MCF 10A (cell line): ENCODE measurements at regions not wholly inside any gene's neighbourhood (a gene's known extent, or its start where the extent isn't known, plus 50 kb on each side); places are given as distances from the start of the nearest gene placed in this dataset.

ENCODE experiments used
- BruUV-seq: library from RNA; stranded (reverse); fragments of 400-500 nt; replicated peaks from 2 replicates; lab custom pipeline; 2021; lab: Mats Ljungman, UMichigan
- CTCF ChIA-PET: fragments of 300-600 bp; sonication (Branson Sonifier 250); formaldehyde crosslinking; extraction: SDS; loops from one replicate; lab custom pipeline; 2021; ENCODE audit warnings: antibody characterized with exemption, inconsistent platforms; lab: Yijun Ruan, JAX
- POLR2A ChIA-PET: fragments of 300-600, 350-650 bp; sonication (Branson Sonifier 250); formaldehyde crosslinking; extraction: SDS; loops from one replicate; lab custom pipeline; 2020; ENCODE audit warnings: antibody characterized with exemption, inconsistent platforms; lab: Yijun Ruan, JAX
- DNase-seq: peaks from one replicate; pipeline ENCODE4 v3.0.0-alpha.2; 2018; ENCODE audit not compliant: unreplicated experiment
- H3K27ac Mint-ChIP-seq: one replicate; pipeline ENCODE4 v1.8.0; 2022; ENCODE audit warnings: mild to moderate bottlenecking, low read depth, mixed read lengths; ENCODE audit not compliant: unreplicated experiment
- H3K27me3 Mint-ChIP-seq: one replicate; pipeline ENCODE4 v1.8.0; 2022; ENCODE audit warnings: mixed read lengths; ENCODE audit not compliant: insufficient read depth, unreplicated experiment
- H3K36me3 Mint-ChIP-seq: one replicate; pipeline ENCODE4 v1.8.0; 2022; ENCODE audit warnings: mild to moderate bottlenecking, moderate library complexity, mixed read lengths; ENCODE audit not compliant: insufficient read depth, unreplicated experiment
- H3K4me1 Mint-ChIP-seq: one replicate; pipeline ENCODE4 v1.8.0; 2022; ENCODE audit warnings: mixed read lengths; ENCODE audit not compliant: insufficient read depth, unreplicated experiment
- H3K4me3 Mint-ChIP-seq: one replicate; pipeline ENCODE4 v1.8.0; 2022; ENCODE audit warnings: mild to moderate bottlenecking, moderate library complexity, mixed read lengths; ENCODE audit not compliant: unreplicated experiment
- H3K9me3 Mint-ChIP-seq: one replicate; pipeline ENCODE4 v1.8.0; 2022; ENCODE audit warnings: mixed read lengths; ENCODE audit not compliant: unreplicated experiment
- intact Hi-C: fragments of 100-400 bp; cut with micrococcal nuclease; formaldehyde crosslinking; loops from 2 replicates; pipeline ENCODE4 v1.14.1; 2022
- TF ChIP-seq, protein P1 (sequence below): fragments of 200-600 bp; IDR thresholded peaks from one replicate; pipeline ENCODE4 v1.8.0; 2022; ENCODE audit warnings: antibody characterized with exemption, mild to moderate bottlenecking; ENCODE audit not compliant: unreplicated experiment

GRCh38 chr16:8217201-8217600 is 373.1 kb downstream of the TMEM114 start:
- peaks cover 61% of the 10 kb centered on the region for H3K9me3 Mint-ChIP-seq
- no TSS peak for BruUV-seq
- CTCF ChIA-PET: no interaction called here
- no peak for DNase-seq
- no peak overlapping the region for H3K4me3 Mint-ChIP-seq
- no peak overlapping the region for H3K27ac Mint-ChIP-seq
- H3K27me3 Mint-ChIP-seq: no peaks in the 10 kb centered on the region
- TF ChIP-seq, protein P1, sequence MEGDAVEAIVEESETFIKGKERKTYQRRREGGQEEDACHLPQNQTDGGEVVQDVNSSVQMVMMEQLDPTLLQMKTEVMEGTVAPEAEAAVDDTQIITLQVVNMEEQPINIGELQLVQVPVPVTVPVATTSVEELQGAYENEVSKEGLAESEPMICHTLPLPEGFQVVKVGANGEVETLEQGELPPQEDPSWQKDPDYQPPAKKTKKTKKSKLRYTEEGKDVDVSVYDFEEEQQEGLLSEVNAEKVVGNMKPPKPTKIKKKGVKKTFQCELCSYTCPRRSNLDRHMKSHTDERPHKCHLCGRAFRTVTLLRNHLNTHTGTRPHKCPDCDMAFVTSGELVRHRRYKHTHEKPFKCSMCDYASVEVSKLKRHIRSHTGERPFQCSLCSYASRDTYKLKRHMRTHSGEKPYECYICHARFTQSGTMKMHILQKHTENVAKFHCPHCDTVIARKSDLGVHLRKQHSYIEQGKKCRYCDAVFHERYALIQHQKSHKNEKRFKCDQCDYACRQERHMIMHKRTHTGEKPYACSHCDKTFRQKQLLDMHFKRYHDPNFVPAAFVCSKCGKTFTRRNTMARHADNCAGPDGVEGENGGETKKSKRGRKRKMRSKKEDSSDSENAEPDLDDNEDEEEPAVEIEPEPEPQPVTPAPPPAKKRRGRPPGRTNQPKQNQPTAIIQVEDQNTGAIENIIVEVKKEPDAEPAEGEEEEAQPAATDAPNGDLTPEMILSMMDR: no peak
- POLR2A ChIA-PET: no interaction called here
- no peaks in the 10 kb centered on the region for H3K4me1 Mint-ChIP-seq
- H3K36me3 Mint-ChIP-seq: peaks cover 5% of the 10 kb centered on the region
- intact Hi-C loops: no loop called here

GRCh38 chr16:8204769-8205168 is 385.5 kb downstream of the TMEM114 start:
- BruUV-seq: no TSS peak
- Mint-ChIP-seq H3K4me1 (no peaks in the 10 kb centered on the region), H3K36me3 (no peaks in the 10 kb centered on the region), H3K27me3 (no peaks in the 10 kb centered on the region), H3K4me3 (no peak overlapping the region), H3K9me3 (peaks cover 29% of the 10 kb centered on the region), H3K27ac (no peak overlapping the region)
- intact Hi-C loops: no loop called here
- DNase-seq: no peak
- TF ChIP-seq, protein P1: no peak
- ChIA-PET CTCF (no interaction called here), POLR2A (interaction anchor here (0.6 kb wide), 1 partner anchor 30 kb away, joined by 3 read pairs; no protein-coding TSS in a partner anchor)

DNA sequence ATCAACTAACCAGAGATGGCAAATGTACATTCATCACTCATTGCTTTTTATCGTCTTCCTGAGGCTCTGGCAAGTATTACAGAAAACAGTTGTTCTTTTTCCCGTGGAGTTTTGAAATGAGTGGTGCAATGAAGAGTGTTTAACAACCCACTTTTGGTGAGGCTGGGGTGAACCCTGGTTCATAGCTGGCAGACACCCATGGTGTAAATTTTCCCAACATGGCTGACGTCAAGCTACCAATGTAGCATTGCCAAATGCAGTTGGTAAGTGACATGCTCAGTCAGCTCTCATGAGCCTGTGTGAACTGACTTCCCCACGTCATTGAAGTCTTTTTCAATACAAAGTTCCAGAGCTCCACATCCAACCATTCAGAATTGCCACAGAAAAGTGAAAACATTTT is 386.2 kb downstream of the TMEM114 start:
- intact Hi-C loops: no loop called here
- Mint-ChIP-seq H3K9me3 (peaks cover 29% of the 10 kb centered on the region), H3K4me1 (no peaks in the 10 kb centered on the region), H3K4me3 (no peak overlapping the region), H3K27me3 (no peaks in the 10 kb centered on the region), H3K27ac (no peak overlapping the region), H3K36me3 (no peaks in the 10 kb centered on the region)
- CTCF ChIA-PET: no interaction called here
- POLR2A ChIA-PET: no interaction called here
- BruUV-seq: no TSS peak
- no peak for DNase-seq
- TF ChIP-seq, protein P1: no peak

DNA sequence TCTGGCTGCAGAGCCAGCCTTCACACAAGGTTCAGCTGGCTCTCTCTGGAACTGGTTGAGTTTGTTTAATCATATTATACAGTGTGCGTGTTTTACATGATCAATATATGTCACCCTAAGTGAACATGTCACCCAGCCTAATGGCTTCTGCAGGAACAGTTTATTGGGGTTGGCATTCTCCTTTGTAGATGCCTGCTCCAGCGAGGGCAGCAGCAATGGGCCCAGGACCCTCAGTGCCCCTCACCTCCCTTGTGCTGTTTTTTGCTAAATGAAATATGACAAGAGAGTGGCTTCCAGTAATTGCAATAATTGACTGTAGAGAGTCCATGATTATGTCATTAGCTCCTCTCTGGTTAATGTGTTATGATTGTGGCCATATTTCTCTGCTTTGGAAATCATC is 387.2 kb downstream of the TMEM114 start:
- no peaks in the 10 kb centered on the region for H3K36me3 Mint-ChIP-seq
- no peak overlapping the region for H3K27ac Mint-ChIP-seq
- no peak overlapping the region for H3K4me3 Mint-ChIP-seq
- no peak for DNase-seq
- ChIA-PET CTCF (no interaction called here), POLR2A (no interaction called here)
- no peaks in the 10 kb centered on the region for H3K4me1 Mint-ChIP-seq
- no peaks in the 10 kb centered on the region for H3K27me3 Mint-ChIP-seq
- TF ChIP-seq, protein P1: no peak
- H3K9me3 Mint-ChIP-seq: peaks cover 22% of the 10 kb centered on the region
- intact Hi-C loops: no loop called here
- no TSS peak for BruUV-seq
